Endodermal cell (in vitro differentiated cells): ENCODE measurements at regions not wholly inside any gene's neighbourhood (a gene's known extent, or its start where the extent isn't known, plus 50 kb on each side); places are given as distances from the start of the nearest gene placed in this dataset.

Experiments used
- DNase-seq: peaks from one replicate; pipeline ENCODE4 v3.0.0-alpha.2; 2017
- H3K27ac ChIP-seq: 2 replicates; pipeline ENCODE4 v1.5.1; 2013; ENCODE audit warnings: mild to moderate bottlenecking, low read depth, low read length, moderate library complexity
- H3K27me3 ChIP-seq: 2 replicates; pipeline ENCODE4 v1.6.1; 2013; ENCODE audit warnings: mild to moderate bottlenecking, low read length, moderate library complexity; ENCODE audit not compliant: insufficient read depth, control insufficient read depth, poor library complexity, severe bottlenecking
- H3K36me3 ChIP-seq: 2 replicates; pipeline ENCODE4 v1.7.0; 2013; ENCODE audit warnings: mild to moderate bottlenecking, low read length, moderate library complexity; ENCODE audit not compliant: control insufficient read depth, insufficient read depth
- H3K4me1 ChIP-seq: one replicate; pipeline ENCODE4 v1.7.0; 2013; ENCODE audit warnings: low read length; ENCODE audit not compliant: control insufficient read depth, insufficient read depth
- H3K4me3 ChIP-seq: 2 replicates; pipeline ENCODE4 v1.5.1; 2013; ENCODE audit warnings: mild to moderate bottlenecking, low read length, moderate library complexity
- H3K9ac ChIP-seq: 2 replicates; pipeline ENCODE4 v1.6.1; 2013; ENCODE audit warnings: mild to moderate bottlenecking, low read length, moderate library complexity; ENCODE audit not compliant: poor library complexity, severe bottlenecking; ENCODE audit errors: extremely low read depth
- H3K9me3 ChIP-seq: 2 replicates; pipeline ENCODE4 v1.6.1; 2013; ENCODE audit warnings: mild to moderate bottlenecking, low read length, moderate library complexity; ENCODE audit not compliant: control insufficient read depth
- H3K27ac Mint-ChIP-seq: 2 replicates; pipeline ENCODE4 v1.8.0; 2020; ENCODE audit warnings: mixed read lengths
- H3K27me3 Mint-ChIP-seq: 2 replicates; pipeline ENCODE4 v1.8.0; 2021; ENCODE audit warnings: mild to moderate bottlenecking, mixed read lengths; ENCODE audit not compliant: insufficient read depth
- H3K36me3 Mint-ChIP-seq: 2 replicates; pipeline ENCODE4 v1.8.0; 2020; ENCODE audit warnings: low read depth, mixed read lengths
- H3K4me1 Mint-ChIP-seq: 2 replicates; pipeline ENCODE4 v1.8.0; 2020; ENCODE audit warnings: mixed read lengths
- H3K4me3 Mint-ChIP-seq: 2 replicates; pipeline ENCODE4 v1.8.0; 2020; ENCODE audit warnings: mild to moderate bottlenecking, moderate library complexity, mixed read lengths
- H3K9me3 Mint-ChIP-seq: 2 replicates; pipeline ENCODE4 v1.8.0; 2020; ENCODE audit warnings: mild to moderate bottlenecking, mixed read lengths
- WGBS, 2 experiments: methylation state at CpG; one replicate each; pipeline versions ENCODE4 v1.1.5 to v1.1.7; 2013; ENCODE audit warnings: missing lambda C conversion rate in 2 of 2, mixed read lengths in 1 of 2; ENCODE audit not compliant: insufficient coverage in 1 of 2, insufficient read length in 1 of 2; 5-methylcytosine and 5-hydroxymethylcytosine counted together
- TF ChIP-seq, protein P1 (sequence below): fragments of 200-600 bp; sonication (generic); conservative IDR thresholded peaks from 2 replicates; pipeline ENCODE4 v1.5.0; 2021; ENCODE audit warnings: antibody characterized with exemption, mild to moderate bottlenecking

- DNase-seq, result no peak
- WGBS, 2 experiments, result 89% methylated on average over 1 of the region's 1 CpG; no CpG with 5 or more reads in 1 of the 2 experiments
- H3K27ac ChIP-seq, result no peak overlapping the region
- TF ChIP-seq, protein P1, sequence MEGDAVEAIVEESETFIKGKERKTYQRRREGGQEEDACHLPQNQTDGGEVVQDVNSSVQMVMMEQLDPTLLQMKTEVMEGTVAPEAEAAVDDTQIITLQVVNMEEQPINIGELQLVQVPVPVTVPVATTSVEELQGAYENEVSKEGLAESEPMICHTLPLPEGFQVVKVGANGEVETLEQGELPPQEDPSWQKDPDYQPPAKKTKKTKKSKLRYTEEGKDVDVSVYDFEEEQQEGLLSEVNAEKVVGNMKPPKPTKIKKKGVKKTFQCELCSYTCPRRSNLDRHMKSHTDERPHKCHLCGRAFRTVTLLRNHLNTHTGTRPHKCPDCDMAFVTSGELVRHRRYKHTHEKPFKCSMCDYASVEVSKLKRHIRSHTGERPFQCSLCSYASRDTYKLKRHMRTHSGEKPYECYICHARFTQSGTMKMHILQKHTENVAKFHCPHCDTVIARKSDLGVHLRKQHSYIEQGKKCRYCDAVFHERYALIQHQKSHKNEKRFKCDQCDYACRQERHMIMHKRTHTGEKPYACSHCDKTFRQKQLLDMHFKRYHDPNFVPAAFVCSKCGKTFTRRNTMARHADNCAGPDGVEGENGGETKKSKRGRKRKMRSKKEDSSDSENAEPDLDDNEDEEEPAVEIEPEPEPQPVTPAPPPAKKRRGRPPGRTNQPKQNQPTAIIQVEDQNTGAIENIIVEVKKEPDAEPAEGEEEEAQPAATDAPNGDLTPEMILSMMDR, result no peak
- no peaks in the 10 kb centered on the region for H3K9me3 ChIP-seq
- no peaks in the 10 kb centered on the region for H3K36me3 Mint-ChIP-seq
- H3K9me3 Mint-ChIP-seq, result peaks cover 2% of the 10 kb centered on the region
- H3K27ac Mint-ChIP-seq, result no peak overlapping the region
- no peak overlapping the region for H3K4me3 ChIP-seq
- peaks cover 2% of the 10 kb centered on the region for H3K4me1 ChIP-seq
- no peaks in the 10 kb centered on the region for H3K36me3 ChIP-seq
- no peak overlapping the region for H3K4me3 Mint-ChIP-seq
- H3K9ac ChIP-seq, result no peak overlapping the region
- no peaks in the 10 kb centered on the region for H3K27me3 Mint-ChIP-seq
- H3K4me1 Mint-ChIP-seq, result peaks cover 6% of the 10 kb centered on the region
- H3K27me3 ChIP-seq, result no peaks in the 10 kb centered on the region
These were observed 225.8 kb upstream of the TCERG1L start for GRCh38 chr10:131537281-131537680.

DNA sequence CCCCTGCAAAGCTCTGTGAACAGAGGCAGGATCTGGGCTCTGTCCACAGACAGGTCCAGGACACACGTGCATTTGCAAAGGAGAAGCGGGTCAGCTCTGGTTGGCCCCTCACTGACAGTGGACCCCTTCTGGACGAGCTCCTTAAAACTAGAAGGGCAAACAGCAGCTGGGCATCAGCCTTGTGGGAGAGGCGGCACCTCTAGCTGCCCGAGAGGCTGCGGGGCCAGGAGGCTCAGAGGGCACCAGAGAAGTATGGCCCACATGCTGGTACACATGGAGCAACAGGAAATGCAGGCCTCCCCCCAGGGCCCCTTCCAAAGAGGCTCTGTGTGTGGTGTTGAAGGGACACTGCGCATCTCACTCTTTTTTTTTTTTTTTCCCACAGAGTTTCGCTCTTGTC is 233.0 kb upstream of the TCERG1L start:
- H3K9me3 ChIP-seq, result no peaks in the 10 kb centered on the region
- Mint-ChIP-seq H3K4me1 (peaks cover 10% of the 10 kb centered on the region), H3K4me3 (no peak overlapping the region), H3K9me3 (peaks cover 2% of the 10 kb centered on the region), H3K36me3 (no peaks in the 10 kb centered on the region), H3K27me3 (no peaks in the 10 kb centered on the region), H3K27ac (no peak overlapping the region)
- no peaks in the 10 kb centered on the region for H3K36me3 ChIP-seq
- H3K27me3 ChIP-seq, result no peaks in the 10 kb centered on the region
- peaks cover 2% of the 10 kb centered on the region for H3K4me1 ChIP-seq
- no peak overlapping the region for H3K27ac ChIP-seq
- DNase-seq, result no peak
- 80 to 94% methylated on average over 3 to 8 of the region's 8 CpGs for WGBS, 2 experiments
- H3K4me3 ChIP-seq, result no peak overlapping the region
- TF ChIP-seq, protein P1, result no peak
- no peak overlapping the region for H3K9ac ChIP-seq

- H3K27me3 Mint-ChIP-seq, result no peaks in the 10 kb centered on the region
- TF ChIP-seq, protein P1, result no peak
- peak; percentile 88 for DNase-seq
- no peak overlapping the region for H3K9ac ChIP-seq
- H3K36me3 ChIP-seq, result no peaks in the 10 kb centered on the region
- peaks cover 5% of the 10 kb centered on the region for H3K4me1 Mint-ChIP-seq
- no peak overlapping the region for H3K27ac ChIP-seq
- peak overlapping the region; percentile 73 for H3K27ac Mint-ChIP-seq
- WGBS, 2 experiments, result 85 to 87% methylated on average over 7 to 13 of the region's 13 CpGs
- H3K36me3 Mint-ChIP-seq, result no peaks in the 10 kb centered on the region
- H3K4me1 ChIP-seq, result no peaks in the 10 kb centered on the region
- H3K27me3 ChIP-seq, result no peaks in the 10 kb centered on the region
- no peak overlapping the region for H3K4me3 ChIP-seq
- no peaks in the 10 kb centered on the region for H3K9me3 ChIP-seq
- no peaks in the 10 kb centered on the region for H3K9me3 Mint-ChIP-seq
- H3K4me3 Mint-ChIP-seq, result no peak overlapping the region
These were observed 234.7 kb upstream of the TCERG1L start for GRCh38 chr10:131546086-131546810.
